Aorta (tissue), 5 donors: ENCODE measurements at regions not wholly inside any gene's neighbourhood (a gene's known extent, or its start where the extent isn't known, plus 50 kb on each side); places are given as distances from the start of the nearest gene placed in this dataset.
"Not testable (repeated sequence)": the region's sequence is repeated elsewhere in the genome, so short reads cannot be mapped to it uniquely, and the experiment has no call there.

ENCODE experiments used
- ATAC-seq: fragments of 200-7000 bp; cut with Tn5 transposase; one replicate; pipeline ENCODE4 v1.9.1; 2022; ENCODE audit warnings: moderate library complexity; ENCODE audit not compliant: low FRiP score
- DNase-seq, 2 donors: peaks; one replicate each; pipeline ENCODE4 v3.0.0-alpha.2; 2020
- H3K27ac ChIP-seq, 2 donors: one replicate each; pipeline ENCODE4 v1.5.1; 2013; ENCODE audit warnings: low read length in 2 of 2, mild to moderate bottlenecking in 2 of 2, moderate library complexity in 2 of 2, control low read depth in 1 of 2, inconsistent platforms in 1 of 2, low read depth in 1 of 2
- H3K27me3 ChIP-seq, 2 donors: one replicate each; pipeline ENCODE4 v1.6.1; 2013; ENCODE audit warnings: control low read depth in 1 of 2, low read length in 1 of 2, mild to moderate bottlenecking in 1 of 2, moderate library complexity in 1 of 2; ENCODE audit not compliant: insufficient read depth in 2 of 2, control insufficient read depth in 1 of 2
- H3K36me3 ChIP-seq, 2 donors: one replicate each; pipeline ENCODE4 v1.6.1; 2013; ENCODE audit warnings: control low read depth in 1 of 2, low read length in 1 of 2, mild to moderate bottlenecking in 1 of 2; ENCODE audit not compliant: insufficient read depth in 2 of 2, control insufficient read depth in 1 of 2
- H3K4me1 ChIP-seq, 2 donors: one replicate each; pipeline ENCODE4 v1.6.1; 2013; ENCODE audit warnings: low read length in 2 of 2, control low read depth in 1 of 2, mild to moderate bottlenecking in 1 of 2, moderate library complexity in 1 of 2; ENCODE audit not compliant: insufficient read depth in 2 of 2, control insufficient read depth in 1 of 2
- H3K4me3 ChIP-seq, 2 donors: one replicate each; pipeline ENCODE4 v1.5.1; 2013; ENCODE audit warnings: low read length in 2 of 2, control low read depth in 1 of 2, mild to moderate bottlenecking in 1 of 2
- H3K9me3 ChIP-seq: one replicate; pipeline ENCODE4 v1.6.1; 2013; ENCODE audit warnings: mild to moderate bottlenecking, low read length; ENCODE audit not compliant: control insufficient read depth
- WGBS, 2 donors: extraction: QIAGEN DNeasy Blood & Tissue Kit; methylation state at CpG; one replicate each; pipeline ENCODE4 v1.1.7; 2013; 5-methylcytosine and 5-hydroxymethylcytosine counted together
- intact Hi-C, 2 donors: fragments of 100-400 bp; cut with DNase I; formaldehyde crosslinking; loops; one replicate each; pipeline versions ENCODE4 v1.14.2 to v1.15.0; 2022
- donor health status: healthy with polysubstance abuse.
- donor health status: Bipolar disorder and iron deficiency.
- donor health status: DM: no; HTN: no; CAD: no.
- donor health status: DM: no; HTN: no; CAD: no.
- donor health status: DM: yes; HTN: yes; CAD: no.

DNA sequence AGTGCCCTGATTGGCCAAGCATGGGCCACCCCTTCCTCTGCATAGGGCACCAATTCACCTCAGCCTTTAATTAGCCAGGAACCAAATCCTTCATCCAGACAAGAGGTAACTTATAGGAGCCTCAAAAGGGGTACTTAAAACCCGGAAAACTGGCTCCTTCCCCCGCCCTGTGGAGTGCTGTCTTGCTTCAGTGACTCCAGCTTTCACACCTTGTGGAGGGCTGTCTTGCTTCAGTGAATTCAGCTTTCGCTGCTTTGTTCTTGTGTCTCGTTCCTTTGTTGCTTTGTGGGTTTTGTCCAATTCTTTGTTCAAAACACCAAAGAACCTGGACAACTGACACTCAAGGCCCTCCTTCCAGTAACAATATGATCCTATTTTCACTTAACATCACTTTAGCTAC lies 82.2 kb upstream of the FRG1 start:
- 72 to 74% methylated on average over 4 of the region's 4 CpGs for WGBS, 2 donors
- intact Hi-C loops, result no loop called here
- no peaks in the 10 kb centered on the region for H3K4me1 ChIP-seq
- no peak for ATAC-seq
- H3K27me3 ChIP-seq, result no peaks in the 10 kb centered on the region
- H3K4me3 ChIP-seq, result no peak overlapping the region
- no peak overlapping the region for H3K27ac ChIP-seq
- no peak for DNase-seq
- H3K9me3 ChIP-seq, result peaks cover 4% of the 10 kb centered on the region
- no peaks in the 10 kb centered on the region for H3K36me3 ChIP-seq

DNA sequence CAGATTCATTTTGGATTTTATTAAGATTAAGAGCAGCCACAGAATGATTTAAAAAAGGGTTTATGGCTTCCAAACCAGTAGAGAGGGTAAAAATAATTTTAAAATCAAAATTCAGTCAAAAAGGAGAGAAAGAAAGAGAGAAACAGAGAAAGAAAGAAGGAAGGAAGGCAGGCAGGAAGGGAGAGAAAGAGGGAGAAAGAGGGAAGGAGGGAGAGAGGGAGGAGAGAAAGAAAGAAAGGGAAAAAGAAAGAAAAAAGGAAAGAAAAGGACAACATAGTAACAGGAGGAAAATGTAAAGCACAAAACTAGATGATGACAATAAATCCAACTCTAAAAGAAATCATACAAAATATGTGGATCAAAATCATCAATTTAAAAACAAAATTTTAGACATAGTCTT lies 79.6 kb upstream of the FRG1 start:
- Histone ChIP-seq H3K27ac (no peak overlapping the region), H3K9me3 (peaks cover 2% of the 10 kb centered on the region), H3K36me3 (no peaks in the 10 kb centered on the region), H3K4me3 (no peak overlapping the region), H3K27me3 (no peaks in the 10 kb centered on the region), H3K4me1 (no peaks in the 10 kb centered on the region)
- ATAC-seq, result no peak
- DNase-seq, result no peak
- intact Hi-C loops, result no loop called here

GRCh38 chr4:189869236-189869635 lies 71.4 kb upstream of the FRG1 start:
- ATAC-seq, result no peak
- H3K27me3 ChIP-seq, result no peaks in the 10 kb centered on the region
- no peak overlapping the region for H3K27ac ChIP-seq
- H3K4me1 ChIP-seq, result no peaks in the 10 kb centered on the region
- DNase-seq, result no peak
- H3K9me3 ChIP-seq, result no peaks in the 10 kb centered on the region
- H3K36me3 ChIP-seq, result no peaks in the 10 kb centered on the region
- WGBS, 2 donors, result 55% methylated on average over 6 to 7 of the region's 7 CpGs
- intact Hi-C loops, result no loop called here
- no peak overlapping the region for H3K4me3 ChIP-seq

DNA sequence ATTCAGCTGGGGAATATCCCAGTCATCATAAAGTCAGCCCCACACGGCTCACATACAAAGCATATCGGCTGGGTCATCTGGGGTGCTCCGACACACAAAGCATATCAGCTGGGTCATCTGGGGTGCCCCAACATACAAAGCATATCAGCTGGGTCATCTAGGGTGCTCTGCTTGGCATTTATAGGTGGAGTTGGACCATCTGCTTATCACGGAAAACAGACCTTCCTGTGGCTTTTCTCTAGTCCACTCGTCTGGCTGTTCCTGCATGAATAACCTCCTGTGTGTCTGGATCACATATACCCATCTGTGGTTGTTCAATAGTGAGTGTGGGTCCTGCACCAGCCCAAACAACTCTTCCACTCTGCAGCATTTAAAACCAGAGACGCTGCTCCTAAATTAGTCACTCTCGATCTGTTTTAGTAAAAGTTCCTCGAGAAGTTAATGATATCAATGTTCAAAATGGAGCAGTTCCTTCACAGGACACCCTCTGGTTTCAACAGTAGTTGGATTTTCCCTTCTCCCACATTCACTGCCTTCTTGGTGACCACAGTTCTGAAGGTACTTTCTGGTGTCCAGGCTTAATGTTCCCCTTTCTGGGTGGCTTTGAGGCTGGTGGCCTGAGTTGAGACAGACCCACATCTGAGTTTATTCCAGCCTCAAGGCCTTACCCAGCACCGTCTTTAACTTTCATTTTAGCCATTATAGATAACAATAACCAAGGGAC lies 70.0 kb upstream of the FRG1 start:
- H3K27me3 ChIP-seq, result no peaks in the 10 kb centered on the region
- intact Hi-C loops, result no loop called here
- no peak overlapping the region for H3K27ac ChIP-seq
- no peak for DNase-seq
- H3K36me3 ChIP-seq, result no peaks in the 10 kb centered on the region
- ATAC-seq, result no peak
- H3K4me1 ChIP-seq, result no peaks in the 10 kb centered on the region
- no peaks in the 10 kb centered on the region for H3K9me3 ChIP-seq
- H3K4me3 ChIP-seq, result no peak overlapping the region
- WGBS, 2 donors, result 81 to 85% methylated on average over 9 of the region's 9 CpGs

GRCh38 chr4:189874591-189874990 lies 66.1 kb upstream of the FRG1 start:
- Histone ChIP-seq H3K27me3 (no peaks in the 10 kb centered on the region), H3K27ac (no peak overlapping the region), H3K9me3 (no peaks in the 10 kb centered on the region), H3K36me3 (no peaks in the 10 kb centered on the region), H3K4me3 (no peak overlapping the region), H3K4me1 (no peaks in the 10 kb centered on the region)
- intact Hi-C loops, result no loop called here
- 82 to 86% methylated on average over 2 of the region's 2 CpGs for WGBS, 2 donors
- DNase-seq, result no peak
- no peak for ATAC-seq

DNA sequence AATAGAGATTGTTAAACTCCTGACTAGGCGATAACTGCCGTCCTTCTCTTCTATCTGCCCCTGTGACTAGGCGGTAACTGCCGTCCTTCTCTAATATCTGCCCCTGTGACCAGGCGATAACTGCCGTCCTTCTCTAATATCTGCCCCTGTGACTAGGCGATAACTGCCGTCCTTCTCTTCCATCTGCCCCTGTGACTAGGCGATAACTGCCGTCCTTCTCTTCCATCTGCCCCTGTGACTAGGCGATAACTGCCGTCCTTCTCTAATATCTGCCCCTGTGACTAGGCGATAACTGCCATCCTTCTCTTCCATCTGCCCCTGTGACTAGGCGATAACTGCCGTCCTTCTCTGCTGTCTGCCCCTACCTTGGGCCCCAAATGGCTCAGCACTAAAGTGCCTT lies 59.5 kb upstream of the FRG1 start:
- intact Hi-C loops, H3K4me1 ChIP-seq, H3K4me3 ChIP-seq, H3K36me3 ChIP-seq, H3K27ac ChIP-seq, H3K9me3 ChIP-seq, ATAC-seq, H3K27me3 ChIP-seq: not testable (repeated sequence)
- peak in 1 of 2 donors; percentile 87 for DNase-seq
- 86 to 87% methylated on average over 15 of the region's 15 CpGs for WGBS, 2 donors

- H3K27ac ChIP-seq, H3K4me3 ChIP-seq, ATAC-seq, H3K9me3 ChIP-seq, DNase-seq, intact Hi-C loops, H3K4me1 ChIP-seq, H3K27me3 ChIP-seq, H3K36me3 ChIP-seq: not testable (repeated sequence)
- WGBS, 2 donors, result 73 to 74% methylated on average over 4 of the region's 4 CpGs
Measured at GRCh38 chr4:189888407-189888806, 52.3 kb upstream of the FRG1 start.
